ENCODE measurements at regions not wholly inside any gene's neighbourhood (a gene's known extent, or its start where the extent isn't known, plus 50 kb on each side); places are given as distances from the start of the nearest gene placed in this dataset.

DNA sequence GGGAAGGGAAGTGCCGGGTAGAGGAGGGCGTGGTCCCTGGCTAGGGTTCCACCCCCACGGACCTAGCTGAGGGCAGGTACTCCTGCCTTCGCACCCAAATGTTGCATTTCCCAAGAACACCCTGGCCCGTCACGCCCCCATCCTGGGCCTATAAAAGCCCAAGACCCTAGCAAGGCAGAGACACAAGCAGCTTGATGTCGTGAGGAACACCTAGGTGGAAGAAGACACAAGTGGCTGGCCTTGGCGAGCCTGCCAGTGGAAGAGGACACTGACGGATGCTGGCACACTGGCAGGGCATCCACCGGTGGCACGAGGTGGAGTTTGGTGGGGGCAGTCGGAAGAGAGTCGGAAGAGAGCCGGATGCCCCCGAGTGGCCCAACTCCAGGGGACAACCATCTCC is 244.8 kb upstream of the CTSO start:
- TF ChIP-seq POLR2A (IDR thresholded peaks at IDR 0.05) (no peak), EP300 (IDR thresholded peaks at IDR 0.05) (no peak)
- TF ChIP-seq, protein P1, sequence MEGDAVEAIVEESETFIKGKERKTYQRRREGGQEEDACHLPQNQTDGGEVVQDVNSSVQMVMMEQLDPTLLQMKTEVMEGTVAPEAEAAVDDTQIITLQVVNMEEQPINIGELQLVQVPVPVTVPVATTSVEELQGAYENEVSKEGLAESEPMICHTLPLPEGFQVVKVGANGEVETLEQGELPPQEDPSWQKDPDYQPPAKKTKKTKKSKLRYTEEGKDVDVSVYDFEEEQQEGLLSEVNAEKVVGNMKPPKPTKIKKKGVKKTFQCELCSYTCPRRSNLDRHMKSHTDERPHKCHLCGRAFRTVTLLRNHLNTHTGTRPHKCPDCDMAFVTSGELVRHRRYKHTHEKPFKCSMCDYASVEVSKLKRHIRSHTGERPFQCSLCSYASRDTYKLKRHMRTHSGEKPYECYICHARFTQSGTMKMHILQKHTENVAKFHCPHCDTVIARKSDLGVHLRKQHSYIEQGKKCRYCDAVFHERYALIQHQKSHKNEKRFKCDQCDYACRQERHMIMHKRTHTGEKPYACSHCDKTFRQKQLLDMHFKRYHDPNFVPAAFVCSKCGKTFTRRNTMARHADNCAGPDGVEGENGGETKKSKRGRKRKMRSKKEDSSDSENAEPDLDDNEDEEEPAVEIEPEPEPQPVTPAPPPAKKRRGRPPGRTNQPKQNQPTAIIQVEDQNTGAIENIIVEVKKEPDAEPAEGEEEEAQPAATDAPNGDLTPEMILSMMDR (IDR thresholded peaks at IDR 0.05): no peak
